PFSK-1 (cell line): ENCODE measurements at regions not wholly inside any gene's neighbourhood (a gene's known extent, or its start where the extent isn't known, plus 50 kb on each side); places are given as distances from the start of the nearest gene placed in this dataset.

Source experiments
- FOXP2 ChIP-seq: optimal IDR thresholded peaks from 2 replicates; pipeline ENCODE3; 2011; ENCODE audit warnings: borderline replicate concordance, control low read depth, inconsistent platforms; ENCODE audit not compliant: insufficient read depth; ENCODE audit errors: extremely low read length, extremely low read depth
- POLR2AphosphoS5 ChIP-seq: IDR thresholded peaks from 2 replicates; pipeline ENCODE4 v1.6.1; 2012; ENCODE audit warnings: low read depth, mild to moderate bottlenecking, control low read depth, low read length, moderate library complexity
- SIN3A ChIP-seq: IDR thresholded peaks from 2 replicates; pipeline ENCODE4 v1.6.1; 2012; ENCODE audit warnings: mild to moderate bottlenecking, low read length, moderate library complexity, borderline replicate concordance; ENCODE audit not compliant: insufficient read depth
- TAF1 ChIP-seq: IDR thresholded peaks from 2 replicates; pipeline ENCODE4 v1.6.1; 2012; ENCODE audit warnings: low read length, control low read depth, borderline replicate concordance; ENCODE audit not compliant: insufficient read depth
- TF ChIP-seq, protein P1 (sequence below), 2 experiments: IDR thresholded peaks; 2 replicates each; pipeline versions ENCODE4 v1.6.1 to v1.8.0; 2011 to 2012; ENCODE audit warnings: low read depth in 2 of 2, low read length in 2 of 2, control low read depth in 1 of 2, inconsistent platforms in 1 of 2, mild to moderate bottlenecking in 1 of 2, moderate library complexity in 1 of 2; ENCODE audit not compliant: insufficient read depth in 1 of 2

DNA sequence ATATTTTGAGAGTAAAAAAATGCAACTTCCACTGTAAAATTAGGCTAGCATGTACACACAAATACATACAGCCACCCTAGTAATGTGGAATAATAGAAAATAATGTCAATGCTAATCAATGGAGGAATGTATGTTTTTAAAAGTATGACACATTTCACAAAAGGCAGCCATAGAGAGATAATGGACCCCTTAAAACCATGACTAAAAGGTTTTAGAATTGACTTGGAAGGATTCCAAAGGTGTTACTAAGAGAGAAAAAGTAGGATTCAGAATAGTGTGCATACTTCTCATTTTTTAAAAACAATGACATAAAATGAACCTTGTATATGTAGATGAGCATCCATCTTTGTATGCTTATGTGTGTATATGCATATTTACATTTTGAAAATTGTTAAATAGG is 597.9 kb upstream of the PCDH9 start:
- TF ChIP-seq POLR2AphosphoS5 (no peak), SIN3A (no peak), TAF1 (no peak), FOXP2 (no peak)
- TF ChIP-seq, protein P1, sequence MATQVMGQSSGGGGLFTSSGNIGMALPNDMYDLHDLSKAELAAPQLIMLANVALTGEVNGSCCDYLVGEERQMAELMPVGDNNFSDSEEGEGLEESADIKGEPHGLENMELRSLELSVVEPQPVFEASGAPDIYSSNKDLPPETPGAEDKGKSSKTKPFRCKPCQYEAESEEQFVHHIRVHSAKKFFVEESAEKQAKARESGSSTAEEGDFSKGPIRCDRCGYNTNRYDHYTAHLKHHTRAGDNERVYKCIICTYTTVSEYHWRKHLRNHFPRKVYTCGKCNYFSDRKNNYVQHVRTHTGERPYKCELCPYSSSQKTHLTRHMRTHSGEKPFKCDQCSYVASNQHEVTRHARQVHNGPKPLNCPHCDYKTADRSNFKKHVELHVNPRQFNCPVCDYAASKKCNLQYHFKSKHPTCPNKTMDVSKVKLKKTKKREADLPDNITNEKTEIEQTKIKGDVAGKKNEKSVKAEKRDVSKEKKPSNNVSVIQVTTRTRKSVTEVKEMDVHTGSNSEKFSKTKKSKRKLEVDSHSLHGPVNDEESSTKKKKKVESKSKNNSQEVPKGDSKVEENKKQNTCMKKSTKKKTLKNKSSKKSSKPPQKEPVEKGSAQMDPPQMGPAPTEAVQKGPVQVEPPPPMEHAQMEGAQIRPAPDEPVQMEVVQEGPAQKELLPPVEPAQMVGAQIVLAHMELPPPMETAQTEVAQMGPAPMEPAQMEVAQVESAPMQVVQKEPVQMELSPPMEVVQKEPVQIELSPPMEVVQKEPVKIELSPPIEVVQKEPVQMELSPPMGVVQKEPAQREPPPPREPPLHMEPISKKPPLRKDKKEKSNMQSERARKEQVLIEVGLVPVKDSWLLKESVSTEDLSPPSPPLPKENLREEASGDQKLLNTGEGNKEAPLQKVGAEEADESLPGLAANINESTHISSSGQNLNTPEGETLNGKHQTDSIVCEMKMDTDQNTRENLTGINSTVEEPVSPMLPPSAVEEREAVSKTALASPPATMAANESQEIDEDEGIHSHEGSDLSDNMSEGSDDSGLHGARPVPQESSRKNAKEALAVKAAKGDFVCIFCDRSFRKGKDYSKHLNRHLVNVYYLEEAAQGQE (IDR thresholded peaks at IDR 0.05; ENCODE audit: insufficient read depth in 1 of 2, low read depth in 2 of 2, low read length in 2 of 2): no peak
